ENCODE measurements at regions not wholly inside any gene's neighbourhood (a gene's known extent, or its start where the extent isn't known, plus 50 kb on each side); places are given as distances from the start of the nearest gene placed in this dataset.

- no peaks in the 10 kb centered on the region for H3K9me3 ChIP-seq (ENCODE audit: insufficient read depth, low read depth)
- H3K4me2 ChIP-seq = no peak overlapping the region
- H3K4me3 ChIP-seq = no peak overlapping the region
- no peak overlapping the region for H3K27ac ChIP-seq
- BruUV-seq (replicated peaks) = no TSS peak
- DNase-seq = no peak
- no peak overlapping the region for H2AFZ ChIP-seq
- H3K36me3 ChIP-seq (ENCODE audit: low read depth) = no peaks in the 10 kb centered on the region
- no peaks in the 10 kb centered on the region for H3K27me3 ChIP-seq (ENCODE audit: insufficient read depth, low read depth)
- H3K9me2 ChIP-seq (ENCODE audit: insufficient read depth) = no peaks in the 10 kb centered on the region
- intact Hi-C loops (cut with micrococcal nuclease; ENCODE audit: unreplicated experiment) = no loop called here
- CTCF ChIA-PET = no interaction called here
- no peaks in the 10 kb centered on the region for H3K79me2 ChIP-seq (ENCODE audit: low read depth)
- H4K20me1 ChIP-seq (ENCODE audit: insufficient read depth) = no peaks in the 10 kb centered on the region
- POLR2A ChIA-PET (ENCODE audit: unreplicated experiment) = no interaction called here
- H3K4me1 ChIP-seq (replicated peaks; ENCODE audit: insufficient read depth) = no peaks in the 10 kb centered on the region
- TF ChIP-seq, protein P1, sequence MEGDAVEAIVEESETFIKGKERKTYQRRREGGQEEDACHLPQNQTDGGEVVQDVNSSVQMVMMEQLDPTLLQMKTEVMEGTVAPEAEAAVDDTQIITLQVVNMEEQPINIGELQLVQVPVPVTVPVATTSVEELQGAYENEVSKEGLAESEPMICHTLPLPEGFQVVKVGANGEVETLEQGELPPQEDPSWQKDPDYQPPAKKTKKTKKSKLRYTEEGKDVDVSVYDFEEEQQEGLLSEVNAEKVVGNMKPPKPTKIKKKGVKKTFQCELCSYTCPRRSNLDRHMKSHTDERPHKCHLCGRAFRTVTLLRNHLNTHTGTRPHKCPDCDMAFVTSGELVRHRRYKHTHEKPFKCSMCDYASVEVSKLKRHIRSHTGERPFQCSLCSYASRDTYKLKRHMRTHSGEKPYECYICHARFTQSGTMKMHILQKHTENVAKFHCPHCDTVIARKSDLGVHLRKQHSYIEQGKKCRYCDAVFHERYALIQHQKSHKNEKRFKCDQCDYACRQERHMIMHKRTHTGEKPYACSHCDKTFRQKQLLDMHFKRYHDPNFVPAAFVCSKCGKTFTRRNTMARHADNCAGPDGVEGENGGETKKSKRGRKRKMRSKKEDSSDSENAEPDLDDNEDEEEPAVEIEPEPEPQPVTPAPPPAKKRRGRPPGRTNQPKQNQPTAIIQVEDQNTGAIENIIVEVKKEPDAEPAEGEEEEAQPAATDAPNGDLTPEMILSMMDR (conservative IDR thresholded peaks at IDR 0.05) = no peak
- no peak for TF ChIP-seq EZH2 (IDR thresholded peaks at IDR 0.05; ENCODE audit: low read depth)
- no peaks in the 10 kb centered on the region for H3F3A ChIP-seq (ENCODE audit: insufficient read depth, low read depth)
These were observed 227.3 kb upstream of the ARHGAP42 start for GRCh38 chr11:100459811-100460210.

DNA sequence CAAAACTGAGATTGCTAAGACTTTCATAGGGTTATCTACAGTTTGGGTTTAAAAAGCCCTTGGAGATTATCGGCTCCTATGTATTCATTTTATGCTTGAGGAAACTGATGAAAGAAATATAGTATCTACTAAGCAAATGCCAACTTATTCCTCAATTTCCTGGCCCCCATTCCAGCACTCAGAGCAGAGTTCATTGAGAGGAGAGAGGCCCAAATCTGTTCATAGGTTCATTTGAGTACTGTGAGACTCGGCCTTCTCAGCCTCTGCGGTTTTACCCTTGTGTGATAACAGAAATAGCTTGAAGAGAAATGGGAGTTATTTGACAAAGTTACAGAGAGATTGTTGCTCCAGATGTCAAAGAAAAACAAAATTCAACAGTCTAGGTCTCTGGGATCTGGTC is 226.7 kb upstream of the ARHGAP42 start:
- Histone ChIP-seq H3K4me3 (no peak overlapping the region), H3K36me3 (ENCODE audit: low read depth) (no peaks in the 10 kb centered on the region), H3K9me3 (ENCODE audit: insufficient read depth, low read depth) (no peaks in the 10 kb centered on the region), H3K4me2 (no peak overlapping the region), H3K27me3 (ENCODE audit: insufficient read depth, low read depth) (no peaks in the 10 kb centered on the region), H3F3A (ENCODE audit: insufficient read depth, low read depth) (no peaks in the 10 kb centered on the region), H3K27ac (no peak overlapping the region), H2AFZ (no peak overlapping the region), H4K20me1 (ENCODE audit: insufficient read depth) (no peaks in the 10 kb centered on the region), H3K4me1 (replicated peaks; ENCODE audit: insufficient read depth) (no peaks in the 10 kb centered on the region), H3K9me2 (ENCODE audit: insufficient read depth) (no peaks in the 10 kb centered on the region), H3K79me2 (ENCODE audit: low read depth) (no peaks in the 10 kb centered on the region)
- POLR2A ChIA-PET (ENCODE audit: unreplicated experiment) = no interaction called here
- TF ChIP-seq EZH2 (IDR thresholded peaks at IDR 0.05; ENCODE audit: low read depth) = no peak
- TF ChIP-seq, protein P1 (conservative IDR thresholded peaks at IDR 0.05) = no peak
- BruUV-seq (replicated peaks) = no TSS peak
- CTCF ChIA-PET = no interaction called here
- no peak for DNase-seq
- intact Hi-C loops (cut with micrococcal nuclease; ENCODE audit: unreplicated experiment) = no loop called here

- H3K4me2 ChIP-seq = peak overlapping the region; percentile 43
- H4K20me1 ChIP-seq (ENCODE audit: insufficient read depth) = no peaks in the 10 kb centered on the region
- BruUV-seq (replicated peaks) = no TSS peak
- no peaks in the 10 kb centered on the region for H3K9me2 ChIP-seq (ENCODE audit: insufficient read depth)
- H3K36me3 ChIP-seq (ENCODE audit: low read depth) = no peaks in the 10 kb centered on the region
- TF ChIP-seq EZH2 (IDR thresholded peaks at IDR 0.05; ENCODE audit: low read depth) = no peak
- DNase-seq = no peak
- H2AFZ ChIP-seq = no peak overlapping the region
- H3F3A ChIP-seq (ENCODE audit: insufficient read depth, low read depth) = no peaks in the 10 kb centered on the region
- no peaks in the 10 kb centered on the region for H3K27me3 ChIP-seq (ENCODE audit: insufficient read depth, low read depth)
- intact Hi-C loops (cut with micrococcal nuclease; ENCODE audit: unreplicated experiment) = no loop called here
- H3K4me3 ChIP-seq = no peak overlapping the region
- no peaks in the 10 kb centered on the region for H3K79me2 ChIP-seq (ENCODE audit: low read depth)
- no peak overlapping the region for H3K27ac ChIP-seq
- ChIA-PET POLR2A (ENCODE audit: unreplicated experiment) (interaction anchor here (0.5 to 0.6 kb wide), 2 partner anchors 38 to 495 kb away, joined by 3 to 4 read pairs; no protein-coding TSS in a partner anchor), CTCF (no interaction called here)
- no peaks in the 10 kb centered on the region for H3K4me1 ChIP-seq (replicated peaks; ENCODE audit: insufficient read depth)
- no peaks in the 10 kb centered on the region for H3K9me3 ChIP-seq (ENCODE audit: insufficient read depth, low read depth)
These were observed 219.1 kb upstream of the ARHGAP42 start for GRCh38 chr11:100467821-100468508.

DNA sequence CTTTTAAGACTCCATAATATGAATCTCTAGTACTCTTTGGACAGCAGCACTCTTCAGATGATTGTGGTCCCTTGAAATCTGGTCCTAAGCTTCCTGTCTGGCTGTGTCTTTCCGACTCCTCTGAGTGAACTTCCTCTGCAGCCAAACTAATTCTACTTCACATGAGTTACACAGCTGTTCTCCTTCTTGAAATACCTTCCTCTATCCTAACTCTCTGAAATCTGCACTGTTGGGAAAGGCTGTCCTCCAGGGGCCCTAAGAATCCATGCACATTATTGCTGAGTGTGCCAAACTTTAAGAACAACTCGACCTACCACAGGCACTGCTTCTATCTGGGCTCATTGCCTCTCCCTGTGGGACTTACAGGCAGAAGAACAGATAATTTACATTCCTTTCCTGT is 217.3 kb upstream of the ARHGAP42 start:
- no peak for DNase-seq
- H2AFZ ChIP-seq = no peak overlapping the region
- ChIA-PET POLR2A (ENCODE audit: unreplicated experiment) (no interaction called here), CTCF (no interaction called here)
- H3K79me2 ChIP-seq (ENCODE audit: low read depth) = no peaks in the 10 kb centered on the region
- 0 out of 2 replicates have a peak, but pooled peaks cover 2% of the 10 kb centered on the region for H3K27me3 ChIP-seq (ENCODE audit: insufficient read depth, low read depth)
- no peaks in the 10 kb centered on the region for H3K4me1 ChIP-seq (replicated peaks; ENCODE audit: insufficient read depth)
- H3K4me3 ChIP-seq = no peak overlapping the region
- H3K9me2 ChIP-seq (ENCODE audit: insufficient read depth) = no peaks in the 10 kb centered on the region
- BruUV-seq (replicated peaks) = no TSS peak
- H3K9me3 ChIP-seq (ENCODE audit: insufficient read depth, low read depth) = no peaks in the 10 kb centered on the region
- H3K27ac ChIP-seq = no peak overlapping the region
- H4K20me1 ChIP-seq (ENCODE audit: insufficient read depth) = no peaks in the 10 kb centered on the region
- H3F3A ChIP-seq (ENCODE audit: insufficient read depth, low read depth) = no peaks in the 10 kb centered on the region
- no peak for TF ChIP-seq EZH2 (IDR thresholded peaks at IDR 0.05; ENCODE audit: low read depth)
- H3K36me3 ChIP-seq (ENCODE audit: low read depth) = no peaks in the 10 kb centered on the region
- intact Hi-C loops (cut with micrococcal nuclease; ENCODE audit: unreplicated experiment) = no loop called here
- no peak overlapping the region for H3K4me2 ChIP-seq
